SK-N-MC (cell line): ENCODE measurements at regions not wholly inside any gene's neighbourhood (a gene's known extent, or its start where the extent isn't known, plus 50 kb on each side); places are given as distances from the start of the nearest gene placed in this dataset.

Experiments
- DNase-seq: peaks from one replicate; pipeline ENCODE4 v3.0.0-alpha.2; 2011; ENCODE audit warnings: low read depth, low spot score
- H3K27ac ChIP-seq: fragments of 200-600 bp; sonication (generic); 2 replicates; pipeline ENCODE4 v1.5.1; 2016; ENCODE audit warnings: mixed run types
- H3K36me3 ChIP-seq: fragments of 200-600 bp; sonication (generic); 2 replicates; pipeline ENCODE4 v1.6.1; 2017; ENCODE audit warnings: antibody characterized with exemption, low read length, mixed read lengths; ENCODE audit not compliant: insufficient read depth
- H3K4me3 ChIP-seq: fragments of 200-600 bp; sonication (generic); 2 replicates; pipeline ENCODE4 v1.5.1; 2016
- H3K9ac ChIP-seq: fragments of 200-600 bp; sonication (generic); 2 replicates; pipeline ENCODE4 v1.8.0; 2017; ENCODE audit warnings: mixed run types, mixed read lengths; ENCODE audit not compliant: insufficient read length
- H3K9me3 ChIP-seq: fragments of 200-600 bp; sonication (generic); 2 replicates; pipeline ENCODE4 v1.6.1; 2017; ENCODE audit warnings: low read depth, mild to moderate bottlenecking, antibody characterized with exemption, low read length, moderate library complexity, mixed read lengths
- EZH2 ChIP-seq: fragments of 200-600 bp; sonication (generic); IDR thresholded peaks from one replicate; pipeline ENCODE4 v1.6.1; 2017; ENCODE audit warnings: antibody characterized with exemption
- FOXP2 ChIP-seq: optimal IDR thresholded peaks from 2 replicates; pipeline ENCODE3; 2011; ENCODE audit warnings: mild to moderate bottlenecking, moderate library complexity; ENCODE audit not compliant: insufficient read depth; ENCODE audit errors: extremely low read length, control extremely low read depth
- POLR2AphosphoS5 ChIP-seq: IDR thresholded peaks from 2 replicates; pipeline ENCODE4 v1.6.1; 2012; ENCODE audit warnings: mild to moderate bottlenecking, low read depth, low read length, borderline replicate concordance

GRCh38 chr22:27148055-27148454, 490.7 kb downstream of the MIAT start:
- Histone ChIP-seq H3K4me3 (no peak overlapping the region), H3K36me3 (no peaks in the 10 kb centered on the region), H3K9me3 (no peaks in the 10 kb centered on the region; the same call in 1 of the 2 replicates), H3K9ac (no peak overlapping the region), H3K27ac (no peak overlapping the region)
- no peak for DNase-seq
- TF ChIP-seq FOXP2 (no peak), POLR2AphosphoS5 (no peak), EZH2 (no peak)

- no peak for DNase-seq
- H3K9me3 ChIP-seq, result no peaks in the 10 kb centered on the region; the same call in 1 of the 2 replicates
- H3K9ac ChIP-seq, result no peak overlapping the region
- TF ChIP-seq EZH2 (no peak), FOXP2 (no peak), POLR2AphosphoS5 (no peak)
- no peak overlapping the region for H3K27ac ChIP-seq
- no peak overlapping the region for H3K4me3 ChIP-seq
- no peaks in the 10 kb centered on the region for H3K36me3 ChIP-seq
Observed at GRCh38 chr22:27148886-27149470, 491.6 kb downstream of the MIAT start.

DNA sequence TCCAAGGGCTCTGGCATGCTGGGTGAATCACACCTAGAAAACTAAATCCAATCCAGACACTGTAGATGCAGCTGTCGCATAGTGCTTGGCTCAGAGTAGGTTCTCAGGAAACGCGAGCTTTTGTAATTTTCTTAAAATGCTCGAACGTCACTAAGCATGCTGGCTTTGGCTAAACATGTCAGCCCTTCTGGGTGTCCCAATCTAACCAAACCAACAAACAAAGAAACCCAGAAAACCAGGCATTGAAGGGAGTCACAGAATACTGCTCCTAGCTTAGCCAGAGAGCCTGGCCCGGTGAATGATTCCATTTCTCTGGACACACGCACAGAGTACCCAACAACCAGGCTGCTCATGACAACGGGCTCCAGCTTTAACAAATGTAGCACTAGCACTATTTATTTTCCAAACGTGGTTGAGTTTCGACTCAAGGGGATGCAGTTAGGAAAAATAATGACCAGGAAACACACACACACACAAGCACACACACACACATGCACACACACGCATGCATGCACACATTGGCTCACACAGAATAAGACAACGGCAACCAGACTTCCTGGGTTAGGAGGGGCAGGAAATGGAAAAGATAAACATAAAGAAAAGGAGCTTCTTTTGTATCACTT, 492.6 kb downstream of the MIAT start:
- no peak overlapping the region for H3K27ac ChIP-seq
- no peaks in the 10 kb centered on the region; the same call in 1 of the 2 replicates for H3K9me3 ChIP-seq
- no peak overlapping the region for H3K9ac ChIP-seq
- TF ChIP-seq FOXP2 (no peak), POLR2AphosphoS5 (no peak), EZH2 (no peak)
- no peaks in the 10 kb centered on the region for H3K36me3 ChIP-seq
- no peak overlapping the region for H3K4me3 ChIP-seq
- no peak for DNase-seq

GRCh38 chr22:27150544-27150941, 493.2 kb downstream of the MIAT start:
- TF ChIP-seq EZH2, result no peak
- no peak for TF ChIP-seq POLR2AphosphoS5
- TF ChIP-seq FOXP2, result no peak
- no peak for DNase-seq
- H3K27ac ChIP-seq, result no peak overlapping the region
- no peaks in the 10 kb centered on the region for H3K36me3 ChIP-seq
- no peak overlapping the region for H3K9ac ChIP-seq
- H3K4me3 ChIP-seq, result no peak overlapping the region
- H3K9me3 ChIP-seq, result no peaks in the 10 kb centered on the region; the same call in 1 of the 2 replicates

GRCh38 chr22:27151407-27151806, 494.0 kb downstream of the MIAT start:
- Histone ChIP-seq H3K9ac (no peak overlapping the region), H3K36me3 (no peaks in the 10 kb centered on the region), H3K4me3 (no peak overlapping the region), H3K27ac (no peak overlapping the region), H3K9me3 (no peaks in the 10 kb centered on the region; the same call in 1 of the 2 replicates)
- DNase-seq, result no peak
- TF ChIP-seq POLR2AphosphoS5 (no peak), FOXP2 (no peak), EZH2 (no peak)

DNA sequence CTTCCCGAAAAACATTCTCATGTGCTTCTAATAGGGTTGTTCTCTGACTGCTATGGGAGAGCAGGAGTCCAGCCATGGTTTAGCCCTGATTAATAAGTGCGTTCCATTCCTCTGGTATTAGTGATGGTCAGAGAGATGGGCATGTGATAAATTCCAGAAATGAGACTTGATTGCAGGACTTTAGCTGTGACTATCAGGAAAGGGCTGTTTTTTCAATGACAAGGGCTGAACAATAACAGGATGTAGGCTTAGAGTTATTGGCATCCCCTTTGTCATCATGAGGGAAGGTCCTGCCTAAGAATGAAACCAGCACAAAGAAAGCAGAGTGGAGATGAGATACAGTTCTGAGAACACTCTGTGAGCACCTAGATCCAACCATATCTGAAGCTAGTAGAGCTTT, 494.6 kb downstream of the MIAT start:
- no peak overlapping the region for H3K27ac ChIP-seq
- no peaks in the 10 kb centered on the region for H3K36me3 ChIP-seq
- H3K9ac ChIP-seq, result no peak overlapping the region
- H3K9me3 ChIP-seq, result no peaks in the 10 kb centered on the region; the same call in 1 of the 2 replicates
- TF ChIP-seq FOXP2 (no peak), EZH2 (no peak), POLR2AphosphoS5 (no peak)
- no peak overlapping the region for H3K4me3 ChIP-seq
- DNase-seq, result no peak

DNA sequence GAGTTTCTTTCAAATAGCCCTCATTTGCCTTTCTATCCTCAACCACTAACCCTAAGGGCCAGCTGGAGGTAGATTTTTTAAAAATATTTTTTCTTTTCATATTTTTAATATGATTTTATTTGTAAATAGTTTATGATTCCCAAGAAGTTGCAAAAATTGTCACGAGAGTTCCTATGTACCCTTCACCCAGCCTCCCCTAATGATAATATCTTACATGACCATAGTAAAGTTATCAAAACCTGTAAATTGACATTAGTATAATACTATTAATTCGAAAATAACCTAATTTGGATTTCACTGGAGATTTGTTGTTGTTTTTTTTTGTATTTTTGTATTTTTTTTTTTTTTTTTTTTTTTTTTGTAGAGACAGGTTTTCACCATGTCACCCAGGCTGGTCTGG, 495.5 kb downstream of the MIAT start:
- Histone ChIP-seq H3K36me3 (no peaks in the 10 kb centered on the region), H3K27ac (no peak overlapping the region), H3K9ac (no peak overlapping the region), H3K4me3 (no peak overlapping the region), H3K9me3 (no peaks in the 10 kb centered on the region; the same call in 1 of the 2 replicates)
- DNase-seq, result no peak
- TF ChIP-seq EZH2 (no peak), FOXP2 (no peak), POLR2AphosphoS5 (no peak)

DNA sequence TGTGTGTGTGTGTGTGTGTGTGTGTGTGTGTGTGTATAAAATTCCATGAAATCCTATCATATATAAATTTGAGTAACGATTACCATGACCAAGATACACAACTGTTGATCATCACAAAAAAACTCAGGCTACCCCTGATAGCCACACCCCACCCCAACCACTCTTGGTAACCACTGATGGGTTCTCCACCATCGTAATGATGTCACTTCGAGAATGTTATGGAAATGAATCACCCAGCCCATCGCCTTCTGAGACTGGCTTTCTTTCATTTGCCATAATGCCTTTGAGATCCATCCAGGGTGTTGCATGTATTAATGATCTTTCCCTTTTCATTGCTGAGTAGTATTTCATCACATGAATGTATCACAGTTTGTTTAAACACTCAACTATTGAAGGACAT, 496.0 kb downstream of the MIAT start:
- no peaks in the 10 kb centered on the region; the same call in 1 of the 2 replicates for H3K9me3 ChIP-seq
- no peak overlapping the region for H3K4me3 ChIP-seq
- DNase-seq, result no peak
- H3K9ac ChIP-seq, result no peak overlapping the region
- no peaks in the 10 kb centered on the region for H3K36me3 ChIP-seq
- no peak overlapping the region for H3K27ac ChIP-seq
- TF ChIP-seq EZH2, result no peak
- TF ChIP-seq POLR2AphosphoS5, result no peak
- no peak for TF ChIP-seq FOXP2

GRCh38 chr22:27154717-27155116, 497.3 kb downstream of the MIAT start:
- H3K4me3 ChIP-seq, result no peak overlapping the region
- DNase-seq, result no peak

More at GRCh38 chr22:27154717-27155116, 497.3 kb downstream of the MIAT start:
- TF ChIP-seq POLR2AphosphoS5, result no peak
- TF ChIP-seq EZH2, result no peak
- TF ChIP-seq FOXP2, result no peak
- no peak overlapping the region for H3K9ac ChIP-seq
- no peak overlapping the region for H3K27ac ChIP-seq
- no peaks in the 10 kb centered on the region for H3K9me3 ChIP-seq
- no peaks in the 10 kb centered on the region for H3K36me3 ChIP-seq
